GM18498 (cell line): ENCODE measurements at regions not wholly inside any gene's neighbourhood (a gene's known extent, or its start where the extent isn't known, plus 50 kb on each side); places are given as distances from the start of the nearest gene placed in this dataset.
"Not testable (repeated sequence)": the region's sequence is repeated elsewhere in the genome, so short reads cannot be mapped to it uniquely, and the experiment has no call there.

Experiments
- ATAC-seq: cut with Tn5 transposase; IDR thresholded peaks from one replicate; pipeline ENCODE4 v1.9.1; 2021; ENCODE audit warnings: mild to moderate bottlenecking, moderate library complexity; ENCODE audit not compliant: unreplicated experiment

GRCh38 chr7:156547884-156548561 lies 92.6 kb upstream of the RNF32 start:
- no peak for ATAC-seq

- no peak for ATAC-seq
Observed at GRCh38 chr7:156545979-156546378, 94.6 kb upstream of the RNF32 start.

- no peak for ATAC-seq
Observed at GRCh38 chr7:156544919-156545715, 95.5 kb upstream of the RNF32 start.

- no peak for ATAC-seq
Observed at GRCh38 chr7:156543699-156544598, 96.6 kb upstream of the RNF32 start.

- no peak for ATAC-seq
Observed at GRCh38 chr7:156540619-156541165, 99.9 kb upstream of the RNF32 start.

GRCh38 chr7:156539999-156540398 lies 100.6 kb upstream of the RNF32 start:
- ATAC-seq, result no peak

- no peak for ATAC-seq
Observed at GRCh38 chr7:156537006-156537405, 103.6 kb upstream of the RNF32 start.

GRCh38 chr7:156534925-156535324 lies 105.6 kb upstream of the RNF32 start:
- no peak for ATAC-seq

- ATAC-seq, result no peak
Observed at GRCh38 chr7:156533964-156534363, 106.6 kb upstream of the RNF32 start.

GRCh38 chr7:156533420-156533819 lies 107.2 kb upstream of the RNF32 start:
- ATAC-seq, result no peak

GRCh38 chr7:156532016-156532602 lies 108.5 kb upstream of the RNF32 start:
- ATAC-seq, result no peak

GRCh38 chr7:156529956-156530355 lies 110.6 kb upstream of the RNF32 start:
- no peak for ATAC-seq

GRCh38 chr7:156527458-156527890 lies 113.1 kb upstream of the RNF32 start:
- ATAC-seq, result no peak

- ATAC-seq, result no peak
Observed at GRCh38 chr7:156524818-156525597, 115.6 kb upstream of the RNF32 start.

GRCh38 chr7:156523447-156524048 lies 117.0 kb upstream of the RNF32 start:
- ATAC-seq, result no peak

- no peak for ATAC-seq
Observed at GRCh38 chr7:156522801-156523200, 117.8 kb upstream of the RNF32 start.

GRCh38 chr7:156519070-156519469 lies 121.5 kb upstream of the RNF32 start:
- no peak for ATAC-seq

GRCh38 chr7:156518466-156518865 lies 122.1 kb upstream of the RNF32 start:
- no peak for ATAC-seq

- ATAC-seq, result not testable (repeated sequence)
Observed at GRCh38 chr7:156517858-156518257, 122.7 kb upstream of the RNF32 start.
